ENCODE measurements at regions not wholly inside any gene's neighbourhood (a gene's known extent, or its start where the extent isn't known, plus 50 kb on each side); places are given as distances from the start of the nearest gene placed in this dataset.

DNA sequence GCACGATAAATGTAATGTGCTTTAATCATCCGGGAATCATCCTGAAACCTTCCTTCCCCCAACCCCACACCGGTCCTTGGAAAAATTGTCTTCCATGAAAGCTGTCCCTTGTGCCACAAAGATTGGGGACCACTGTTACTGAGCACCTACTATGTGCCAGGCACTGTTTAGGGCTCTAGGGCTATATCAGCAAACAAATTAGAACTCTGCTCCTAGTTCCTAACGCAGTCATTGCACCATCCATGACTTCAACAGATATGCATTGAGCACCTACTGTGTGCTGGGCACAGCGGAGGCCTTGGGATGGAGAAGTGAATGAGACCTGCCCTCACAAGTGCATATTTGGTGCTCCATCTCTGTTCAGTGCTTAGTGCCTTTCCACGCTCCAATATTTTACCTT lies 50.3 kb upstream of the BLCAP start:
- TF ChIP-seq POLR2A (IDR thresholded peaks at IDR 0.05), result no peak
- TF ChIP-seq, protein P1, sequence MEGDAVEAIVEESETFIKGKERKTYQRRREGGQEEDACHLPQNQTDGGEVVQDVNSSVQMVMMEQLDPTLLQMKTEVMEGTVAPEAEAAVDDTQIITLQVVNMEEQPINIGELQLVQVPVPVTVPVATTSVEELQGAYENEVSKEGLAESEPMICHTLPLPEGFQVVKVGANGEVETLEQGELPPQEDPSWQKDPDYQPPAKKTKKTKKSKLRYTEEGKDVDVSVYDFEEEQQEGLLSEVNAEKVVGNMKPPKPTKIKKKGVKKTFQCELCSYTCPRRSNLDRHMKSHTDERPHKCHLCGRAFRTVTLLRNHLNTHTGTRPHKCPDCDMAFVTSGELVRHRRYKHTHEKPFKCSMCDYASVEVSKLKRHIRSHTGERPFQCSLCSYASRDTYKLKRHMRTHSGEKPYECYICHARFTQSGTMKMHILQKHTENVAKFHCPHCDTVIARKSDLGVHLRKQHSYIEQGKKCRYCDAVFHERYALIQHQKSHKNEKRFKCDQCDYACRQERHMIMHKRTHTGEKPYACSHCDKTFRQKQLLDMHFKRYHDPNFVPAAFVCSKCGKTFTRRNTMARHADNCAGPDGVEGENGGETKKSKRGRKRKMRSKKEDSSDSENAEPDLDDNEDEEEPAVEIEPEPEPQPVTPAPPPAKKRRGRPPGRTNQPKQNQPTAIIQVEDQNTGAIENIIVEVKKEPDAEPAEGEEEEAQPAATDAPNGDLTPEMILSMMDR (IDR thresholded peaks at IDR 0.05 in 4 of 5, conservative IDR thresholded peaks at IDR 0.05 in 1 of 5), result no peak
